Stimulated activated CD4-positive, alpha-beta T cell treated with anti-CD3 and anti-CD28 coated beads, Interleukin-15, amount 100 ng/mL, for 1 hour (primary cell): ENCODE measurements at regions not wholly inside any gene's neighbourhood (a gene's known extent, or its start where the extent isn't known, plus 50 kb on each side); places are given as distances from the start of the nearest gene placed in this dataset.
"Not testable (repeated sequence)": the region's sequence is repeated elsewhere in the genome, so short reads cannot be mapped to it uniquely, and the experiment has no call there.

Source experiments
- DNase-seq, 2 donors: peaks; one replicate each; pipeline ENCODE4 v3.0.0-alpha.2; 2020; ENCODE audit warnings: low read depth in 1 of 2, low spot score in 1 of 2

- not testable (repeated sequence) for DNase-seq
Observed at GRCh38 chr18:14190776-14191442, 58.7 kb upstream of the ZNF519 start.

- DNase-seq, result no peak
Observed at GRCh38 chr18:14189858-14190257, 57.6 kb upstream of the ZNF519 start.

DNA sequence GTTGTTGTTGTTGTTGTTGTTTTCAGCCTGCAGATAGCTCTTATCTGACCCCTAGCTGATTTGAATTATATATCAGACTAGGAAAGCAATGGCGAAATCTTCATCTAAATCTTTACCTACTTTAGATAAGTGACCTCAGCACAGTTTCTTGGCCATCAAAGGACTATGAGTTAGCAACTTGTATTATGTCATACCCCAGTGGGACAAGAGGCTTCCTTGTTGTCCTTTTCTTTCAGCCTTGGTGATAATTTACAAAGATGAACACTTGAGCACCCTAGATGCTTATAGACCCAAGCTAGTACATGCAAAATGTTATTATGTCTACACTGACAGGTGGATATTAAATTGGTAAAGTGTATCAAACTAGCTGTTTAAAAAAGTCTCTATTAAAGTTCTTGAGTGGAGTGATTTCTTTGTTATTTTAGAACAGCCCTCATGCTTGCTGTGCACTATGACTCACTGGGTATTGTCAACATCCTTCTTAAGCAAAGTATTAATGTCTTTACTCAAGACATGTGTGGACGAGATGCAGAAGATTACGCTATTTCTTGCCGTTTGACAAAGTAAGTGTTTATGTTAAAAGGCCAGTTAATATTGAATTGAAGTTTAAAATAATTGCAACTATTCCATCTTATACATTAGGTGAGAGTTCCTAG lies 56.6 kb upstream of the ZNF519 start:
- DNase-seq, result not testable (repeated sequence)
